ENCODE measurements at regions not wholly inside any gene's neighbourhood (a gene's known extent, or its start where the extent isn't known, plus 50 kb on each side); places are given as distances from the start of the nearest gene placed in this dataset.

- DNase-seq (ENCODE audit: low read depth) (no peak), FAIRE-seq (no peak)
- H3K27me3 ChIP-seq (ENCODE audit: control insufficient read depth, insufficient read depth, low read length), result no peaks in the 10 kb centered on the region
- TF ChIP-seq CTCF (IDR thresholded peaks at IDR 0.05; ENCODE audit: insufficient read depth, low read length, severe bottlenecking), result no peak
- H3K36me3 ChIP-seq (ENCODE audit: control insufficient read depth, insufficient read depth, low read length), result no peaks in the 10 kb centered on the region
- H3K4me3 ChIP-seq (ENCODE audit: low read depth, low read length), result no peak overlapping the region
Measured at GRCh38 chr5:2329741-2330140, 421.7 kb downstream of the IRX2 start.

DNA sequence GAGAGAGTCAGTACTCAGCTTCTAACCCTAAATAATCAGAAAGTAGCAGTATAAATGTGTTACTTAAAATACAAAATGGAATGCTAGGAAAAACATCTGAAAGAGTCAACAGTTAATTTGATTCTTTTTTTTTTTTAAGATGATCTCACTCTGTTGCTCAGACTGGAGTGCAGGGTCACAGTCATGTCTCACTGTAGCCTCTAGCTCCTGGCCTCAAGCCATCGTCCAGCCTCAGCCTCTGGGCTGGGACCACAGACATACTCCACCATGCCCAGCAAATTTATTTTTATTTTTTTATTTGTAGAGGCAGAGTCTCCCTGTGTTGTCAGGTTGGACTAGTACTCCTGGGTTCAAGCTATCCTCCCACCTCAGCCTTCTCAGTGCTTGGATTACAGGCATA lies 424.9 kb downstream of the IRX2 start:
- FAIRE-seq (no peak), DNase-seq (ENCODE audit: low read depth) (no peak)
- no peak overlapping the region for H3K4me3 ChIP-seq (ENCODE audit: low read depth, low read length)
- H3K27me3 ChIP-seq (ENCODE audit: control insufficient read depth, insufficient read depth, low read length), result no peaks in the 10 kb centered on the region
- H3K36me3 ChIP-seq (ENCODE audit: control insufficient read depth, insufficient read depth, low read length), result no peaks in the 10 kb centered on the region
- no peak for TF ChIP-seq CTCF (IDR thresholded peaks at IDR 0.05; ENCODE audit: insufficient read depth, low read length, severe bottlenecking)

- no peak for TF ChIP-seq CTCF (IDR thresholded peaks at IDR 0.05; ENCODE audit: insufficient read depth, low read length, severe bottlenecking)
- Histone ChIP-seq H3K27me3 (ENCODE audit: control insufficient read depth, insufficient read depth, low read length) (no peaks in the 10 kb centered on the region), H3K36me3 (ENCODE audit: control insufficient read depth, insufficient read depth, low read length) (no peaks in the 10 kb centered on the region), H3K4me3 (ENCODE audit: low read depth, low read length) (no peak overlapping the region)
- no peak for FAIRE-seq
- DNase-seq (ENCODE audit: low read depth), result no peak
Measured at GRCh38 chr5:2324788-2325187, 426.7 kb downstream of the IRX2 start.

DNA sequence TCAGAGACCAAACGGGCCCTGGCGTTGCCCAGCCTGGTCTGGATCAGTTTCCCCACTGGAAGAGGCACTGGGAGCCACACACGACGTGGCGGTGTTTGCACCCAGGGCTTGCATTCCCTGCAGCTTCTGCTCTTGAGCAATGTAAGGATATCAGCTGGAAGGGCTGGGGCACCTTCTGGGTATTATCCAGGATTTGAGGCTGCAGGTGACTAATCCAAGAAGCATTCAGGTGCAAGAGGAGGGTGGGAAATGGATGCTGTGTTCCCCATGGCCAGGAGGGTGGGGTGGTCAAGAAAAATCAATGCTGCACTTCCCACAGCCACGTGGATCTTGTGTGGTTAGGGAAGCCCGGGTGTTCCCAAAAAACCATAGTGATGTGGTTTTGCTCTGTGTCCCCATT lies 430.9 kb downstream of the IRX2 start:
- DNase-seq (ENCODE audit: low read depth) (no peak), FAIRE-seq (no peak)
- no peak for TF ChIP-seq CTCF (IDR thresholded peaks at IDR 0.05; ENCODE audit: insufficient read depth, low read length, severe bottlenecking)
- Histone ChIP-seq H3K27me3 (ENCODE audit: control insufficient read depth, insufficient read depth, low read length) (no peaks in the 10 kb centered on the region), H3K36me3 (ENCODE audit: control insufficient read depth, insufficient read depth, low read length) (no peaks in the 10 kb centered on the region), H3K4me3 (ENCODE audit: low read depth, low read length) (no peak overlapping the region)

DNA sequence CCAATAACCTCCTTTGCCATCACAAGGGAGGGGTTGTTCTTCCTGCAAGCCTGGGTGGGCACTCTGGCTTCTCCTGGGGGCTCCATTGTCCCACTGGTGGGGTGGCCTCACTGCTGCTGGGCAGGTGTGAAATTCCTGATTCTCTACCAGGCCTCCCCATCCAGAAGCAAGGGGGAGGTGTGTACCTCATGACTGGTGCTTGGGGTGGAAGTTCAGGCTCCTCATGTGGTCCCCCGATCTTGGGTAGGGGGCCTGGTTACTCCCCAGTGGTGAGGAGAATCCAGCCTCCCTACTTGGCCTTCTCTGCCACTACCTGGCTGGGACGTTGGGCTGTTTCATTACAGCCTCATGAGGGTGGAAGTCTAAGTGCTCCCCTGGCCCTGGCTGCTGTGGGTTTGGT lies 433.9 kb downstream of the IRX2 start:
- Histone ChIP-seq H3K36me3 (ENCODE audit: control insufficient read depth, insufficient read depth, low read length) (no peaks in the 10 kb centered on the region), H3K4me3 (ENCODE audit: low read depth, low read length) (no peak overlapping the region), H3K27me3 (ENCODE audit: control insufficient read depth, insufficient read depth, low read length) (no peaks in the 10 kb centered on the region)
- no peak for TF ChIP-seq CTCF (IDR thresholded peaks at IDR 0.05; ENCODE audit: insufficient read depth, low read length, severe bottlenecking)
- FAIRE-seq, result no peak
- DNase-seq (ENCODE audit: low read depth), result no peak

DNA sequence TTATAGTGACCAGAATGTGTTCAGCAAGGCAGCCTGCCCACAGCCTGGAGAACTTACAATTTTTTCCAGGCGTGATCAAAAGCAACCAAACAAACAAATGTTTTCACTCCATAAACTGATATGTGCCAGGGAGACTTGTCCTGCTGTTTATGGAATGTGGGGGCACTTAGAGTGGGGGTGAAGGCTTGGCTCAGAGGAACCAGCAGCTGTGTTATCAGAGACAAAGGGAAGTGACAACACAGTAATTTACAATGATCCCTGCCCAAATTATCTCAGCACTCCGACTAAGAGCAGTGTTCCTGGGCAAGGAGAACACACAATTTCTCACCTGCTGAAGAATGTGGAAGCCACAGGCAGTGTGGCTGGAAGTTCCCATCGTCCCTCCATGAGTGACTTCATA lies 429.1 kb upstream of the IRX4 start:
- no peak for TF ChIP-seq CTCF (IDR thresholded peaks at IDR 0.05; ENCODE audit: insufficient read depth, low read length, severe bottlenecking)
- H3K4me3 ChIP-seq (ENCODE audit: low read depth, low read length), result no peak overlapping the region
- FAIRE-seq (no peak), DNase-seq (ENCODE audit: low read depth) (no peak)
- H3K27me3 ChIP-seq (ENCODE audit: control insufficient read depth, insufficient read depth, low read length), result no peaks in the 10 kb centered on the region
- H3K36me3 ChIP-seq (ENCODE audit: control insufficient read depth, insufficient read depth, low read length), result no peaks in the 10 kb centered on the region
